ENCODE measurements at regions not wholly inside any gene's neighbourhood (a gene's known extent, or its start where the extent isn't known, plus 50 kb on each side); places are given as distances from the start of the nearest gene placed in this dataset.

- H3K9me3 ChIP-seq (ENCODE audit: control insufficient read depth, insufficient read depth, low read depth, low read length): no peaks in the 10 kb centered on the region
- no peak overlapping the region for H3K4me3 ChIP-seq (replicated peaks in 1 of 4; ENCODE audit: control extremely low read depth in 1 of 4, insufficient read depth in 1 of 4, low read depth in 3 of 4, low read length in 4 of 4)
- H4K20me1 ChIP-seq (ENCODE audit: control insufficient read depth, extremely low read depth, insufficient read depth, low read length): no peaks in the 10 kb centered on the region
- DNase-seq (ENCODE audit: low read depth in 2 of 2): no peak
- H3K36me3 ChIP-seq (ENCODE audit: control insufficient read depth, insufficient read depth, low read length): no peaks in the 10 kb centered on the region
- no peak overlapping the region for H2AFZ ChIP-seq (ENCODE audit: low read length)
- TF ChIP-seq EZH2 (IDR thresholded peaks at IDR 0.05; ENCODE audit: low read length, missing control alignments) (no peak), CTCF (conservative IDR thresholded peaks at IDR 0.05 in 1 of 2, IDR thresholded peaks at IDR 0.05 in 1 of 2; ENCODE audit: low read depth in 1 of 2, low read length in 2 of 2) (no peak)
- H3K79me2 ChIP-seq (ENCODE audit: control insufficient read depth, insufficient read depth, low read length): no peaks in the 10 kb centered on the region
- H3K4me2 ChIP-seq (ENCODE audit: extremely low read depth, insufficient read depth, low read length): no peak overlapping the region
- H3K27ac ChIP-seq (ENCODE audit: insufficient read depth, low read length): no peak overlapping the region
- no peaks in the 10 kb centered on the region for H3K4me1 ChIP-seq (ENCODE audit: control insufficient read depth, extremely low read depth, insufficient read depth, low read length)
- no peaks in the 10 kb centered on the region for H3K27me3 ChIP-seq (ENCODE audit: control insufficient read depth, insufficient read depth, low read length)
- no peak overlapping the region for H3K9ac ChIP-seq (ENCODE audit: insufficient read depth, low read length)
Measured at GRCh38 chr14:105842105-105842504, 315.7 kb downstream of the TMEM121 start.

- Histone ChIP-seq H3K4me1 (ENCODE audit: control insufficient read depth, extremely low read depth, insufficient read depth, low read length) (no peaks in the 10 kb centered on the region), H2AFZ (ENCODE audit: low read length) (no peak overlapping the region)
Measured at GRCh38 chr14:105843444-105844046, 317.2 kb downstream of the TMEM121 start.

GRCh38 chr14:105844047-105844630, 317.8 kb downstream of the TMEM121 start:
- H3K9me3 ChIP-seq (ENCODE audit: control insufficient read depth, insufficient read depth, low read depth, low read length): no peaks in the 10 kb centered on the region
- TF ChIP-seq CTCF (conservative IDR thresholded peaks at IDR 0.05 in 1 of 2, IDR thresholded peaks at IDR 0.05 in 1 of 2; ENCODE audit: low read depth in 1 of 2, low read length in 2 of 2) (no peak), EZH2 (IDR thresholded peaks at IDR 0.05; ENCODE audit: low read length, missing control alignments) (no peak)
- H3K9ac ChIP-seq (ENCODE audit: insufficient read depth, low read length): no peak overlapping the region
- DNase-seq (ENCODE audit: low read depth in 2 of 2): no peak
- no peak overlapping the region for H3K27ac ChIP-seq (ENCODE audit: insufficient read depth, low read length)
- H4K20me1 ChIP-seq (ENCODE audit: control insufficient read depth, extremely low read depth, insufficient read depth, low read length): no peaks in the 10 kb centered on the region
- no peak overlapping the region for H2AFZ ChIP-seq (ENCODE audit: low read length)
- no peaks in the 10 kb centered on the region for H3K4me1 ChIP-seq (ENCODE audit: control insufficient read depth, extremely low read depth, insufficient read depth, low read length)
- no peak overlapping the region for H3K4me2 ChIP-seq (ENCODE audit: extremely low read depth, insufficient read depth, low read length)
- no peak overlapping the region for H3K4me3 ChIP-seq (replicated peaks in 1 of 4; ENCODE audit: control extremely low read depth in 1 of 4, insufficient read depth in 1 of 4, low read depth in 3 of 4, low read length in 4 of 4)
- no peaks in the 10 kb centered on the region for H3K27me3 ChIP-seq (ENCODE audit: control insufficient read depth, insufficient read depth, low read length)
- H3K79me2 ChIP-seq (ENCODE audit: control insufficient read depth, insufficient read depth, low read length): no peaks in the 10 kb centered on the region
- no peaks in the 10 kb centered on the region for H3K36me3 ChIP-seq (ENCODE audit: control insufficient read depth, insufficient read depth, low read length)

More at GRCh38 chr14:105843444-105844046, 317.2 kb downstream of the TMEM121 start:
- Histone ChIP-seq H3K4me3 (replicated peaks in 1 of 4; ENCODE audit: control extremely low read depth in 1 of 4, insufficient read depth in 1 of 4, low read depth in 3 of 4, low read length in 4 of 4) (no peak overlapping the region), H3K9me3 (ENCODE audit: control insufficient read depth, insufficient read depth, low read depth, low read length) (no peaks in the 10 kb centered on the region), H3K79me2 (ENCODE audit: control insufficient read depth, insufficient read depth, low read length) (no peaks in the 10 kb centered on the region), H3K4me2 (ENCODE audit: extremely low read depth, insufficient read depth, low read length) (no peak overlapping the region), H3K27me3 (ENCODE audit: control insufficient read depth, insufficient read depth, low read length) (no peaks in the 10 kb centered on the region), H3K27ac (ENCODE audit: insufficient read depth, low read length) (no peak overlapping the region), H3K36me3 (ENCODE audit: control insufficient read depth, insufficient read depth, low read length) (no peaks in the 10 kb centered on the region), H4K20me1 (ENCODE audit: control insufficient read depth, extremely low read depth, insufficient read depth, low read length) (no peaks in the 10 kb centered on the region), H3K9ac (ENCODE audit: insufficient read depth, low read length) (no peak overlapping the region)
- DNase-seq (ENCODE audit: low read depth in 2 of 2): no peak
- no peak for TF ChIP-seq EZH2 (IDR thresholded peaks at IDR 0.05; ENCODE audit: low read length, missing control alignments)
- no peak for TF ChIP-seq CTCF (conservative IDR thresholded peaks at IDR 0.05 in 1 of 2, IDR thresholded peaks at IDR 0.05 in 1 of 2; ENCODE audit: low read depth in 1 of 2, low read length in 2 of 2)
